HFFc6 (cell line): ENCODE measurements at regions not wholly inside any gene's neighbourhood (a gene's known extent, or its start where the extent isn't known, plus 50 kb on each side); places are given as distances from the start of the nearest gene placed in this dataset.

ENCODE experiments used
- DNase-seq: peaks from one replicate; pipeline ENCODE4 v3.0.0-alpha.2; 2018
- H3K27ac Mint-ChIP-seq: 2 replicates; pipeline ENCODE4 v1.8.0; 2020; ENCODE audit warnings: mild to moderate bottlenecking, mixed read lengths
- H3K27me3 Mint-ChIP-seq: 2 replicates; pipeline ENCODE4 v1.8.0; 2021; ENCODE audit warnings: mild to moderate bottlenecking, moderate library complexity, mixed read lengths; ENCODE audit not compliant: insufficient read depth
- H3K36me3 Mint-ChIP-seq: 2 replicates; pipeline ENCODE4 v1.8.0; 2021; ENCODE audit warnings: low read depth, mixed read lengths
- H3K4me1 Mint-ChIP-seq: 2 replicates; pipeline ENCODE4 v1.8.0; 2020; ENCODE audit warnings: low read depth, mixed read lengths
- H3K4me3 Mint-ChIP-seq: 2 replicates; pipeline ENCODE4 v1.8.0; 2020; ENCODE audit warnings: mild to moderate bottlenecking, moderate library complexity, mixed read lengths
- H3K9me3 Mint-ChIP-seq: 2 replicates; pipeline ENCODE4 v1.8.0; 2020; ENCODE audit warnings: mild to moderate bottlenecking, mixed read lengths
- CTCF ChIP-seq: fragments of 200-600 bp; sonication (generic); IDR thresholded peaks from 2 replicates; pipeline ENCODE4 v1.5.0; 2021; ENCODE audit warnings: antibody characterized with exemption, mild to moderate bottlenecking

GRCh38 chr9:29999645-30000044, 2384.8 kb upstream of the ACO1 start:
- Mint-ChIP-seq H3K4me1 (peaks cover 16% of the 10 kb centered on the region), H3K9me3 (peaks cover 9% of the 10 kb centered on the region; the same call in 1 of the 2 replicates), H3K27ac (no peak overlapping the region), H3K4me3 (no peak overlapping the region), H3K36me3 (no peaks in the 10 kb centered on the region; the same call in 1 of the 2 replicates), H3K27me3 (no peaks in the 10 kb centered on the region)
- DNase-seq, result no peak
- no peak for TF ChIP-seq CTCF

GRCh38 chr9:30010691-30011090, 2373.8 kb upstream of the ACO1 start:
- Mint-ChIP-seq H3K36me3 (no peaks in the 10 kb centered on the region), H3K4me3 (no peak overlapping the region), H3K27ac (no peak overlapping the region), H3K4me1 (peaks cover 5% of the 10 kb centered on the region; the same call in 1 of the 2 replicates), H3K9me3 (no peaks in the 10 kb centered on the region), H3K27me3 (no peaks in the 10 kb centered on the region)
- no peak for DNase-seq
- TF ChIP-seq CTCF, result no peak

- Mint-ChIP-seq H3K36me3 (no peaks in the 10 kb centered on the region), H3K4me3 (no peak overlapping the region), H3K9me3 (no peaks in the 10 kb centered on the region), H3K27me3 (no peaks in the 10 kb centered on the region), H3K27ac (no peak overlapping the region), H3K4me1 (peaks cover 5% of the 10 kb centered on the region; the same call in 1 of the 2 replicates)
- no peak for DNase-seq
- no peak for TF ChIP-seq CTCF
Measured at GRCh38 chr9:30012622-30013021, 2371.8 kb upstream of the ACO1 start.

- H3K4me3 Mint-ChIP-seq, result no peak overlapping the region
- no peaks in the 10 kb centered on the region for H3K9me3 Mint-ChIP-seq
- no peaks in the 10 kb centered on the region for H3K36me3 Mint-ChIP-seq
- peaks cover 5% of the 10 kb centered on the region; the same call in 1 of the 2 replicates for H3K4me1 Mint-ChIP-seq
- no peaks in the 10 kb centered on the region for H3K27me3 Mint-ChIP-seq
- DNase-seq, result no peak
- H3K27ac Mint-ChIP-seq, result no peak overlapping the region
- no peak for TF ChIP-seq CTCF
Measured at GRCh38 chr9:30015073-30015472, 2369.4 kb upstream of the ACO1 start.

- Mint-ChIP-seq H3K4me3 (no peak overlapping the region), H3K4me1 (peaks cover under 1% of the 10 kb centered on the region; the same call in 1 of the 2 replicates), H3K27ac (no peak overlapping the region), H3K9me3 (no peaks in the 10 kb centered on the region), H3K36me3 (no peaks in the 10 kb centered on the region), H3K27me3 (no peaks in the 10 kb centered on the region)
- no peak for DNase-seq
- TF ChIP-seq CTCF, result no peak
Measured at GRCh38 chr9:30020161-30020560, 2364.3 kb upstream of the ACO1 start.

GRCh38 chr9:30035761-30036160, 2348.7 kb upstream of the ACO1 start:
- H3K4me3 Mint-ChIP-seq, result no peak overlapping the region
- no peaks in the 10 kb centered on the region for H3K4me1 Mint-ChIP-seq
- H3K27ac Mint-ChIP-seq, result no peak overlapping the region
- H3K9me3 Mint-ChIP-seq, result peaks cover 8% of the 10 kb centered on the region
- no peaks in the 10 kb centered on the region; the same call in 1 of the 2 replicates for H3K27me3 Mint-ChIP-seq
- DNase-seq, result no peak
- no peak for TF ChIP-seq CTCF
- no peaks in the 10 kb centered on the region for H3K36me3 Mint-ChIP-seq
